OCI-LY7 (cell line): ENCODE measurements at regions not wholly inside any gene's neighbourhood (a gene's known extent, or its start where the extent isn't known, plus 50 kb on each side); places are given as distances from the start of the nearest gene placed in this dataset.

Source experiments
- EZH2phosphoT487 ChIP-seq: fragments of 200-600 bp; sonication (generic); IDR thresholded peaks from 2 replicates; pipeline ENCODE4 v1.6.1; 2018; ENCODE audit warnings: low read depth, borderline replicate concordance, mild to moderate bottlenecking, mixed run types, antibody characterized with exemption, low read length, moderate library complexity, mixed read lengths
- TF ChIP-seq, protein P1 (sequence below): fragments of 200-600 bp; sonication (generic); conservative IDR thresholded peaks from 2 replicates; pipeline ENCODE4 v1.5.1; 2014; ENCODE audit warnings: mild to moderate bottlenecking, antibody characterized with exemption, low read length, moderate library complexity, mixed read lengths

GRCh38 chr7:97468493-97468892, 263.4 kb upstream of the TAC1 start:
- TF ChIP-seq, protein P1, sequence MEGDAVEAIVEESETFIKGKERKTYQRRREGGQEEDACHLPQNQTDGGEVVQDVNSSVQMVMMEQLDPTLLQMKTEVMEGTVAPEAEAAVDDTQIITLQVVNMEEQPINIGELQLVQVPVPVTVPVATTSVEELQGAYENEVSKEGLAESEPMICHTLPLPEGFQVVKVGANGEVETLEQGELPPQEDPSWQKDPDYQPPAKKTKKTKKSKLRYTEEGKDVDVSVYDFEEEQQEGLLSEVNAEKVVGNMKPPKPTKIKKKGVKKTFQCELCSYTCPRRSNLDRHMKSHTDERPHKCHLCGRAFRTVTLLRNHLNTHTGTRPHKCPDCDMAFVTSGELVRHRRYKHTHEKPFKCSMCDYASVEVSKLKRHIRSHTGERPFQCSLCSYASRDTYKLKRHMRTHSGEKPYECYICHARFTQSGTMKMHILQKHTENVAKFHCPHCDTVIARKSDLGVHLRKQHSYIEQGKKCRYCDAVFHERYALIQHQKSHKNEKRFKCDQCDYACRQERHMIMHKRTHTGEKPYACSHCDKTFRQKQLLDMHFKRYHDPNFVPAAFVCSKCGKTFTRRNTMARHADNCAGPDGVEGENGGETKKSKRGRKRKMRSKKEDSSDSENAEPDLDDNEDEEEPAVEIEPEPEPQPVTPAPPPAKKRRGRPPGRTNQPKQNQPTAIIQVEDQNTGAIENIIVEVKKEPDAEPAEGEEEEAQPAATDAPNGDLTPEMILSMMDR = no peak
- TF ChIP-seq EZH2phosphoT487 = no peak
